SK-N-SH (cell line): ENCODE measurements at regions not wholly inside any gene's neighbourhood (a gene's known extent, or its start where the extent isn't known, plus 50 kb on each side); places are given as distances from the start of the nearest gene placed in this dataset.

Experiments
- CHD2 ChIP-seq: fragments of 150-350 bp; IDR thresholded peaks from 2 replicates; pipeline ENCODE4 v1.6.1; 2018; ENCODE audit warnings: low read length; ENCODE audit not compliant: partially characterized antibody
- CTCF ChIP-seq: fragments of 200-600 bp; sonication (generic); IDR thresholded peaks from 2 replicates; pipeline ENCODE4 v1.6.1; 2017; ENCODE audit warnings: antibody characterized with exemption, mild to moderate bottlenecking, moderate library complexity
- EP300 ChIP-seq, 2 experiments: IDR thresholded peaks; 2 replicates each; pipeline versions ENCODE4 v1.4.0 to v1.6.1; 2012; ENCODE audit warnings: borderline replicate concordance in 1 of 2, low read depth in 1 of 2, low read length in 1 of 2
- FOSL2 ChIP-seq: IDR thresholded peaks from 2 replicates; pipeline ENCODE4 v1.4.0; 2012; ENCODE audit warnings: low read depth, mild to moderate bottlenecking, moderate library complexity, borderline replicate concordance
- GATA2 ChIP-seq: sonication (generic); formaldehyde crosslinking; IDR thresholded peaks from 2 replicates; pipeline ENCODE4 v1.5.0; 2020; ENCODE audit warnings: mild to moderate bottlenecking, missing genetic modification reagents
- POLR2AphosphoS5 ChIP-seq: IDR thresholded peaks from 2 replicates; pipeline ENCODE4 v1.6.1; 2012; ENCODE audit warnings: low read depth, low read length
- RAD21 ChIP-seq: IDR thresholded peaks from 2 replicates; pipeline ENCODE4 v1.6.1; 2012; ENCODE audit warnings: mild to moderate bottlenecking, low read length
- REST ChIP-seq: IDR thresholded peaks from 2 replicates; pipeline ENCODE4 v1.6.1; 2012; ENCODE audit warnings: mild to moderate bottlenecking, low read depth, low read length, moderate library complexity
- SIN3A ChIP-seq: IDR thresholded peaks from 2 replicates; pipeline ENCODE4 v1.6.1; 2012; ENCODE audit warnings: low read depth, mild to moderate bottlenecking, low read length, moderate library complexity, borderline replicate concordance
- TEAD4 ChIP-seq: IDR thresholded peaks from 2 replicates; pipeline ENCODE4 v1.4.0; 2012; ENCODE audit warnings: mild to moderate bottlenecking, borderline replicate concordance; ENCODE audit not compliant: insufficient read depth
- TF ChIP-seq, protein P1 (sequence below): fragments of 150-350 bp; IDR thresholded peaks from 2 replicates; pipeline ENCODE4 v1.6.1; 2017; ENCODE audit warnings: antibody characterized with exemption, low read length, low read depth, borderline replicate concordance
- TF ChIP-seq, protein P2 (sequence below): IDR thresholded peaks from 2 replicates; pipeline ENCODE4; 2012

DNA sequence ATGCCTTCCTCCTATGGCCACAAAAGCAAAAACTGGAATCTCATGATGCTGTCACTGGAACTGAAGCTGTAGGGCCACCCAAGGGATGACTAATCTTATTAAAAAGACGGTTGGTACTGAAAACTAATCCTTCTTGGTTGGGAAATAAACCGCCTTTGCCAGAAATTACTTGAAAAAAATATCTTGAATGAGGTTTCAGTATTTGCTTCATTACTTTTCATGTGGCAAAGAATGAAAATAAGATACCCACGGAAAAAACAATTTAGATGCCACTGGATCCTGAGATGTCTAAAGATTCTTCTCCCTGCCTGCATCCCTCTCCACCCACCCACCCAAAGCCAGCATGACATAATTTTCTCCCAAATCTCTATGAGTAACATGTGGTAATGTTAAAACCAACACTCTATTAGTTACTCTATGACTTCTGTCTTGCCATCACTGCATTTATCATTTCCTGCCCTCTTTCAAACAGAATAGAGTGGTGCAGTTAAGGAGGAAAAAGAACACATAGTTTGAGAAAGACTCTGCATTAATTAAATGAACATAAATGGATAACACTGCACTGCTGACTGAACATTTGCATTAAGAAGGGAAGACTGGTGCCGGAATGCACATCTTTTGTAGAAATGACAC, 111.8 kb upstream of the DPH6 start:
- TF ChIP-seq TEAD4: no peak
- TF ChIP-seq CTCF: no peak
- TF ChIP-seq EP300 (IDR thresholded peaks at IDR 0.05; ENCODE audit: borderline replicate concordance in 1 of 2, low read depth in 1 of 2, low read length in 1 of 2): no peak
- TF ChIP-seq RAD21: no peak
- no peak for TF ChIP-seq REST
- no peak for TF ChIP-seq POLR2AphosphoS5
- TF ChIP-seq, protein P1, sequence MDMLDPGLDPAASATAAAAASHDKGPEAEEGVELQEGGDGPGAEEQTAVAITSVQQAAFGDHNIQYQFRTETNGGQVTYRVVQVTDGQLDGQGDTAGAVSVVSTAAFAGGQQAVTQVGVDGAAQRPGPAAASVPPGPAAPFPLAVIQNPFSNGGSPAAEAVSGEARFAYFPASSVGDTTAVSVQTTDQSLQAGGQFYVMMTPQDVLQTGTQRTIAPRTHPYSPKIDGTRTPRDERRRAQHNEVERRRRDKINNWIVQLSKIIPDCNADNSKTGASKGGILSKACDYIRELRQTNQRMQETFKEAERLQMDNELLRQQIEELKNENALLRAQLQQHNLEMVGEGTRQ: no peak
- no peak for TF ChIP-seq FOSL2
- no peak for TF ChIP-seq GATA2 (CRISPR knock-in tag)
- TF ChIP-seq CHD2: no peak
- TF ChIP-seq, protein P2, sequence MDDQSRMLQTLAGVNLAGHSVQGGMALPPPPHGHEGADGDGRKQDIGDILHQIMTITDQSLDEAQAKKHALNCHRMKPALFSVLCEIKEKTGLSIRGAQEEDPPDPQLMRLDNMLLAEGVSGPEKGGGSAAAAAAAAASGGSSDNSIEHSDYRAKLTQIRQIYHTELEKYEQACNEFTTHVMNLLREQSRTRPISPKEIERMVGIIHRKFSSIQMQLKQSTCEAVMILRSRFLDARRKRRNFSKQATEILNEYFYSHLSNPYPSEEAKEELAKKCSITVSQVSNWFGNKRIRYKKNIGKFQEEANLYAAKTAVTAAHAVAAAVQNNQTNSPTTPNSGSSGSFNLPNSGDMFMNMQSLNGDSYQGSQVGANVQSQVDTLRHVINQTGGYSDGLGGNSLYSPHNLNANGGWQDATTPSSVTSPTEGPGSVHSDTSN: no peak
- no peak for TF ChIP-seq SIN3A
